Hematopoietic multipotent progenitor cell (in vitro differentiated cells): ENCODE measurements at regions not wholly inside any gene's neighbourhood (a gene's known extent, or its start where the extent isn't known, plus 50 kb on each side); places are given as distances from the start of the nearest gene placed in this dataset.
A peak's percentile ranks its signal among the peaks of the same experiment; 100 is the strongest.
"Not testable (repeated sequence)": the region's sequence is repeated elsewhere in the genome, so short reads cannot be mapped to it uniquely, and the experiment has no call there.

Experiments
- DNase-seq, 3 donors: peaks; one replicate each; pipeline ENCODE4 v3.0.0-alpha.2; 2011 to 2015; ENCODE audit warnings: low read depth in 2 of 3, low spot score in 2 of 3

DNA sequence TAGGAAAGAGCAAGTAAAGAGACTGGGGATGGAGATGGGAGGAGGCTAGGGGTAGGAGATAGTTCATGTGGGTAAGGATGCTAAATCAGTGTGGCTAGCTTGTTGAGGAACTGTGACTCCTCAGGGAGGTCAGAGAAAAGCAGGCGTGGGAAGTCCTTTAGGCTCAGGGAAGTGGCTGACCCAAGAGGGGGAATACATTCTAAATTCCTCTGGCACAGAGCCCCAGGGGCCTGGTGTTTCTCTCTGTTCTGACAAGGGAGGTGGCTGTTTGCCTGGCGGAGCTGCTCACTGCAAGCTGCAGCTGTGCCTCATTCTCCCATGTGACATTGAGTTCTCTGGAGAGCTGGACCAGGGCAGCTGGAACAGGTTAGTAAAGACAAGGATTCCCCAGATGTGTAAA, 152.2 kb upstream of the SLC38A2 start:
- DNase-seq = no peak

DNA sequence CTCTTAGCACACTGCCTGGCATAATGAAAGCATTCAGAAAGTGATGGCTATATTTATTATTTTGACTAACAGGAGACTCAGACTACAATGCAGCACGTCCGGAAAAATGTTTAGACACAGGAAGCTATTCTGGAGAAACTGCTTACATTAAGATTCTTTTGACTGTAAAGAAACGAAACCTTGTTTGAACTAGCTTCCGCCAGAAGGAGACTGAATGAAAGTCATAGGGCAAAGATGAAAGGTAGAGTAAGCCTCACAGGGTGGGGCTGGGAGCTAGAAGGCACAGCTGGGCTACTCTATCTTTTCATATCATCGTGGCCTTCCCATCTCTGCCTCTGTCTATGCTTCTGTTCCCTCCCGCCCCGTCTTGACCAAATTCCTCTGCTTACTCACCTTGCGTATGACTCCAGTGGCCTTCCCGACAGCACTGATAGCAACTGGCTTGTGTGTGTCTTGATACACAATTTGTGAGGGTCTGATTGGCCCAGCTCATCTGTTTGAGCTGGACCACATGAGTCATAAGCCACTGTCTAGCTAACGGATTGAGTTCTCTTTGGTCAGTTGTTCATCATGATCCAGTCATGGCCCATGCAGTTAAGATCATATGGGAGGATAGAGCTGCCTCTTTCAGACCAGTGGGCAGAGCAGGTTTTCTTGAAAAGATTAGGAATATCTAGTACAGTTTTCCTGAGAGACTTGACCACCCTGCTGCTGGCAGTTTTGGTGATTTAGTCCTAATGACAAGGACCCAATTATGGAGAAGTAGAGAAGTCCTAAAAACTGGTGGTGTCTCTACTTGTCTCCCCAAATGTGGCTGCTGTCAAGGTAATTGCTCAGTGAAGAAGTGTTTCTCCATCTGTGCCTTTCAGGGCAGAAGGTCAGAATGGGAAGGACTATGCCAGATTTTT, 151.5 kb upstream of the SLC38A2 start:
- DNase-seq = peak in 1 of 3 donors; percentile 29

DNA sequence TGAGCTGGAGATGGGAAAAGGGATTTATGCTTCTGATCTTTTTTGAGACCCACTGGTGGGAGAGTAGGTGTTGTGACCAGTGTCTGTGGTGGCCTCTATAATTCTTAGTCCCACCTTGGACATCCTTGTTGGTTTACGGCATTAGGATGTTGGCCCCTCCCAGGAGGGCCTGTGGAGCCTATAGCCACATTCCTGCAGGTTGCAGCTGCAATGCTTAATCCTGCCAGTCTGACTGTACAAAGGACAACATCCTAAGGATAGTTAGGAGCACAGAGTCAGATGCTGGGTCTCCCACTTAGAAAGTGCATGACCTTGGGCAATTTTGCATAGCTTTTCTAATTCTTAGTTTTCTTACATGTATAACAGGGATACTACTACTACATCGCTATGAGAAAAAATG, 150.9 kb upstream of the SLC38A2 start:
- no peak for DNase-seq

DNA sequence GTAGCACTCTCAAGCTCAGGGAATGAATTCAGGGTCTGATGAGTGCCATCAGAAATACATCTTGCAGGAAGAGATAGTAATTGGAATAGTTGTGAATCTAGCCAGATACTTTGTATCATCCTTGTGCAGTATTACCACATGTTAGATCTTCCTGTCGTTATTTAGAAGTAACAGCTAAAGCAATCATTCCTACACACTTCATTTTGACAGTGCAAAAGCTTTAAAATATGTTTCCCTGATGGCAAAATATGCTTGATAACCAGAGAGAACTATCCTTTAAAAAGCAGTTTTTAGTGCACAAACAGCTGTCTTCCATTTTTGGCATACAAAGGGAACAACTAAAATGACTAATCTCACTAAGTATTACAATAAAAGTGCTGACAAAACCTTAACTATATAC, 149.5 kb upstream of the SLC38A2 start:
- peak in 2 of 3 donors; percentile 8 to 12 for DNase-seq

DNA sequence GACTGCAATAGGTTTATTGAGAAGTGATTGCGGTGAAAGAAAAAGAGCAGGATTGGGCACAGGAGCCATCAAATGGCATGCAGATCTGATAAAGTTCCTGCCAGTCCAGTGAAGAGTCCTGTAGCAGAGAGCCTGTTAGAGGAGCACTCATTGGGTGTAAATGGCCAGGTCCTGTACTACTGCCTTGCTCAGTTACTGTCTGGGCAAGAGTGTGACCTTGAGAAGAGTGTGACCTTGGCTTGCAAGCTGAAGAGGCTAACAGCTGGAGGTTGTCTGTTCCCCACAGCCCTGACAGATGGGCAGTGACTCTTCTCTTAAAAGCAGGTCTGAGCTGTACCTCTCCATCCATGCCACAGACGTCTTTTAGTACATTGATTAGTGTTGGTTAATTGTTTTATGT, 148.6 kb upstream of the SLC38A2 start:
- no peak for DNase-seq

DNA sequence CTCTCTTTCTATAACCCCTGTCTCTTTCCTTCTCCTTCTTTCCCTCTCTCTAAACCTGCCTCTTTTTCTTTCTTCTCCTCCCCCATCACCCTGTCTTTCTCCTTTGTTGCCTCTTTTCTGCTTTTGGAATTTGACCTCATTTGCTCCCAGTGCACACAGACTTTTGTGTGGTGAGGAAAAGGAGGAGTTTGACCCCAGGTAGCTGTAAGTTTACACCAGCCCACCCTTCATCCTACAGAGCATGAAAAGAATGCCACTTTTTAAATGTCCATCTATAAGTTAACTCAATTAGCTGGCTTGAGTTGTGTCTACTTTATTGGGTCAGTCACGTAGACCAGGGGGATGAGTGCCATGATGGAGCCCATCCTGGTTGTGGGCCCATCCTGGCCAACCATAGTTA, 146.8 kb upstream of the SLC38A2 start:
- DNase-seq = no peak

DNA sequence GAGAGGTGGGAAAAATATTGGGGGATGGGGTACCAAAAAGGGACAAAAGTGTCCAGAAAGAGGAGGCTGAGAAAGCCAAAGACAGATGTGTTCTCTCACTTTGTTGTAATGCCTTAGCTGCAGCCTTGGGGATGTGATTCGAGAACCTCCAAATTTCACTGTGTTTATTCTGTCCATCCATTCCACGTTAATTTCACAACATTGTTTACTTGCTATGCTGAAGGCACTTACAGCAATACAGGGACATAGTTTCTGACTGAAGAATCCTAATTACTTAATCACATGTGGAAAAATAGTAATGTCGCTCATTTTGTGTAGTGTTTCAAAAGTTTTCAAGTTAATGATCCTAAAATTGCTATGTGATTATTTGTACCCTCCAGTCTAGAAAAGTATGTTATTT, 146.2 kb upstream of the SLC38A2 start:
- DNase-seq = no peak

DNA sequence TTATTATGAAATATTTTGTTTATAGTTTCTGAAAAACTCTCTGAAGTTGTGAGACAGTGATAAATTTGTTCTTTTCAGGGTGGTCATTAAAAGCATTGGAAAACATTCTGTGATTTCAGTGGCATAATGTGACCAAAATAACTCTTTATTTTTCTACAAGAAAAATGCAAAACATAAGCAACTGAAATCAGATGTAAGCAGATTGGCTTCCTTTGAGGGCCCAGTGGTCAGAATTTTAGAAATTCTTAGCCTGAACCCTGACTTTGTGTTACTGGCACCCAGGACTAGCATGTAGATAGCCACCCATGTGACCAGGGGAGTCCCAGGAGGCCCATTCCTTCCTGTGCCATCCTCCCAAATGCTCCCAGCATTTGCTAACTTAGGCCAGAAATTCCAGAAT, 145.6 kb upstream of the SLC38A2 start:
- no peak for DNase-seq

DNA sequence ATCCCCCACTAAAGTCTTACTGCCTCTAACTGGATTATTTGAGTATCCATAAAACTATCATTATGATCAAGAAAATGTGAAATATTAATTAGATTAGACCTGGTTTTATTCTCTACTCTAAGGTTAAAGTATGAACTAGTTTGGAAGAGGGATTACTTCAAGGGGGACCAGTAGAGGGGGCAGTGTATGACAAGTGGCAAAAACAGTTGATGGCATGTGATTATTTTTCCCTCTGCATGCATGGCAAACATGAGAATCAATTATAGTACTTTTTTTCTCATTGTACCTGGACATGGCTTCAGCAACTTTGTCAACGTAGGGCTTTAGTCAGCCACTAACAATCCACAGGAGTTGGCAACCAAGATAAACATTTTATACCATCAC, 145.0 kb upstream of the SLC38A2 start:
- DNase-seq = no peak

DNA sequence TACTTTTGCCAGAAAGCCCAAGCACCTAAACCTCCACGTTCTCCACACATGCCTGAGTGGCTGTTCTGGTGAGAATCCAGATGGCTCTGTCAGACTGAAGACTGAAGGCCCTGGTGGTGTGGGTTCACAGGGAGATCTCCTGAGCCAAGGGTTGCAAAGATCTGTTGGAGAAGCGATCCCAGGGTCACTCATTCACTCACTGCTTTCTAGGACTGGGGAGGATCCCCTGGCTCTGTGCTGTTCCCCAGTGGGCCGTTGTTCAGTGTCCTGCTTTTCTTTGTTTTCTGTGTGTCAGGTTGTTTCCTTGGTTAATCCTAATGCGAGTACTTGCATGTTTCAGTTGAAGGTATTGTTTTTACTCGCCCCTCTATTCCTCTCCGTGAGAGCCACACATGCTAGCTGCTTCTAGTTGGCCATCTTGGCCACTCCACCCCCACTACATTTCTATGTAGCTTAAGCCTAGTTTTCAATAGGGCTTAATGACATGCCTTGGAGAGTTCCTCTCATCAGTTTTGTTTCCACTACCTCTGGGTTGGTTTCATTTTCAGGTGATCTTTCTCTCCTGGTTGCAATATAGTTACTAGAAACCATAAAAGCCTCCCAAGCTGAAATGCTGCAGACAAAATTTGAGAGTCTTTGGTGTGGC, 144.5 kb upstream of the SLC38A2 start:
- DNase-seq = peak in 1 of 3 donors; percentile 28

DNA sequence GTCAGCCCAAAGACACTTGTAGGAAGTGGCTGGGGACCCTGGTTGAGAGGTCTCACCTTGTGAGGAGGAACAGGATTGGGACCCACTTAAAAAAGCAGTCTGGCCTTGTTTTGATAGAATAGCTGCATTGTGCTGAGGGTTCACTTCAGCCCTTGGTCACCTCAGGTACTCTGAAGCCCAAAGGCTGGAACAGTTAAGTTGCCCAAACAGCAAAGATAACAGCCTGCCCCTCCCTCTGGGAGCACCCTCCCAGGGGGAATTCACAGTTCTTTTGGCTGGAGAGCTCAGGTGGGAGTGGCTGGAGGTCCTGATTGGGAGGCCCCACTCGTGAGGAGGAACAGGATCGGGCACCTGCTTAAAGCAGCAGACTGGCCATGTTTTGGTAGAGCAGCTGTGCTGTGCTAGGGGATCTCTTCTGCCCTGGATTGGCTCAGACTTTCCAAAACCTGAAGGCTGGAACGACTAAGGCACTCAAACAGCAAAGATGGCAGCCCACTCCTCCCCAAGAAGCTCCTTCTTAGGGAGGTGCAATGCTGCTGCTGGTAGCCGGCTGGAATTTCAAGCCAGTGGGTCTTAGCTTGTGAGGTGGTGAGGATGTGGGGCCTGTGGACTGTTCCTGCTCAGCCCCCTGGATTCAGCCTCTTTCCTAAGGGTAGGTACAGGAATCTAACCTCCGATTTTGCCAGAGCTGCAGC, 143.8 kb upstream of the SLC38A2 start:
- DNase-seq = no peak

DNA sequence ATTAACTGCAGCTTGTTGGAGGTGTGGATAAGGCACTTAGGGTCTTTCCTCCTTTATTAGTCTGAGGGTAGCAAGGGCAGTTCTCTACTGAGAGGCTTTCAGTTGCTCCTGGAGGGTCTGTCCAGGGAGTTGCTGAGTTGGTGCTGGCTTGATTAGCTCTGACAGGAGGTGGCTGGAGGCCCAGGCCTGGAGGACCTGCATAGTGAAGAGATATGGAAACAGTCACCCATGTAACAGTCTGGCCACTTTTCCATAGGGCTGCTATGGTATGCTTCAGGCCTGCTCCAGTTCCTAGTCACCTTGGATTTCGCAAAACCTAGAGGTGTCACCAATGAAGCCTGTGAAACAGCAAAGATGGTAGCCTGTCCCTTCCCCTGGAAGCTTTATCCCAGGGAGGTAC, 143.3 kb upstream of the SLC38A2 start:
- no peak for DNase-seq

DNA sequence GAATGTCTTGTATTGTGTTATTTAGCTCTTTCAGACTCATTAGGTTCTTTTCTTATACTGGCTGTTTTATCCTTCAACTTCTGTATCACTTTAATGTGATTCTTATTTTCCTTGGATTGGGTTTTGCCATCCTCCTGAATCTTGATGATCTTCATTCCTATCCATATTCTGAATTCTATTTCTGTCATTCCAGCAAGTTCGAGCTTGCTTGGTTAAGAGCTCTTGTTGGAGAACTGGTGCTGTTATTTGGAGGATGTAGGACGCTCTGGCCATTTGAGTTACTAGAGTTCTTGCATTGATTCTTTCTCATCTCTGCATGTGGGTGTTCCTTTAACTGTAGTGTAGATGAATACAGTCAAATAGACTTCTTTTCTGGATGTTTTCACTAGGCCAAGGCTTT, 142.3 kb upstream of the SLC38A2 start:
- DNase-seq = no peak

DNA sequence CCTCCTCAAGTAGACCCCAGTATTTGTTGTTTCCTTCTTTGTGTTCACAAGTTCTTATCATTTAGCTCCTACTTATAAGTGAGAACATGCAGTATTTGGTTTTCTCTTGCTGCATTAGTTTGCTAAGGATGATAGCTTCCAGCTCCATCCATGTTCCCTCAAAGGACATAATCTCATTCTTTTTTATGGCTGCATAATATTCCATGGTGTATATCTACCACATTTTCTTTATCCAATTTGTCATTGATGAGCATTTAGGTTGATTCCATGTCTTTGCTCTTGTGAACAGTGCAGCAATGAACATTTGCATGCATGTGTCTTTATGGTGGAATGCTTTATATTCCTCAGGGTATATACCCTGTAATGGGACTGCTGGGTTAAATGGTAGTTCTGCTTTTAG, 137.7 kb upstream of the SLC38A2 start:
- DNase-seq = not testable (repeated sequence)

DNA sequence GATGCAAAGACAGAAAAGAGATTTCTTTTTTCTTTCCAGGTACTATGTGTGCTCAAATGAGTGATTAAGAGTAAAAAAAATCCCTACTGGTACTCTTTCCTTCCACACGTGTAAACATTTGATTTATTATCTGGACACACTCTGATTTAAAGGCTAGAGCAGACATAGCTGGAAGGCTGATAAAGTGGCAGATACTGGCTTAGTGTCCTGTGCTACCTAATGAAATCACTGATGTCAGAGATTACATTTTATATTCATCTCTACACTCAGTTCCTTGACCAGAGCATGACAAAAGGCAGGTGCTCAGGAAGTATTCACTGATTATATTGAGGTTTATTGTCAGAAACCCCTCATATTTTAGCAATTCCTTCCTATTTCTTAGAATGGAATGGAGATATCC, 136.6 kb upstream of the SLC38A2 start:
- DNase-seq = no peak

DNA sequence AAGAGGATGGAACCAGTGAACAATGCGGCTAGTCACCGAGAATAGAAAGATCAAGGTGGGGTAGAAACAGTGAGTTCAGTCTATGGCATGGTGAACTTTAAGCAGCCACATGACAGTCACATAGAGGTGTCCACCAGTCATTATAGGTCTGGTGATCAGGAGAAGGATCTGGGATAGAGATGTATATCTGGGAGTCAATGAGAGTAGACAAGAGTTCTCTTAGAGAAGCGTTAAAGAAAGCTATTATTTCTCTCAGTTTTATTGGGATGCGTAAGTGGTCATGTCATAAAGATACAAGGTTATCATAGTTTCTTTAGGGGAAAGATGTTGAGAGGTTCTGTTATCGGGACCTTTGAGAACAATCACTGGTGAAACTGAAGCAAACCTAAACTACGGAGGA, 136.1 kb upstream of the SLC38A2 start:
- no peak for DNase-seq

DNA sequence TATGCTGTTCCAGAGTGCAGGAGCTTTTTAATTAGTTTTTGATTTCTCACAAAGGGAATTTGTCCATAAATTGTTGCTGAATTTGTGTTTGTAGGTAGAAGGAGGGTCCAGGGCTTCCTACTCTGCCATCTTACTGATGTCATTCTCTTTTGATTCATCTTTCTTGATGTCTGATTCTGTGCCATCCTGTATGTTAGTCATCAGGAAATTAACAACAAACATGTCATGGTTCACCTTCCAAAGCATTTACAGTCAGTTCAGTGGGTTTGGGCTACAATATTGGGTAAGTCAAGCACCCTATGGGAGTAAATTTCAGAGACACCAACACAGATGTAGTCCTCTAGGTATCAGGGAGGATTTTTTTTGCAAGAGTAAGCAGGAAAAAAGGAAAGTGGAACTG, 135.2 kb upstream of the SLC38A2 start:
- no peak for DNase-seq

DNA sequence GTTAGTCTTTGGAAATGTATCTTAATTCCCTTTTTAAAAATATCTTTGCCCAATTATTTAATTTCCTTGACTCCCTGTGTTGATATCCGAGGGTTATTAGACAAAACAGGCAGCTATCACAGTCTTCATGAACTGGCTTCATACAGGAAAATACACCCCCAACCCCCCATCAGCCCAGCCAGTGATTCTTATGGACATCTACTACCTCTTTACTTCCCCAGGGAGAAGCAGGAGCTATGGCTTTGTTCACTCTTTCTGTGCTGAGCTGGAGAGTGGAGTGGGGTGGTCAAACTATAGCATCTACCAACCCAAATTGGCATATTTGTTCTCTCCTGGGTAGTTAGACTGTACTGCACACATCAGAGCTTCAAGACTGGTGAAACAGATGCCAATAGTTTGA, 134.4 kb upstream of the SLC38A2 start:
- DNase-seq = no peak

DNA sequence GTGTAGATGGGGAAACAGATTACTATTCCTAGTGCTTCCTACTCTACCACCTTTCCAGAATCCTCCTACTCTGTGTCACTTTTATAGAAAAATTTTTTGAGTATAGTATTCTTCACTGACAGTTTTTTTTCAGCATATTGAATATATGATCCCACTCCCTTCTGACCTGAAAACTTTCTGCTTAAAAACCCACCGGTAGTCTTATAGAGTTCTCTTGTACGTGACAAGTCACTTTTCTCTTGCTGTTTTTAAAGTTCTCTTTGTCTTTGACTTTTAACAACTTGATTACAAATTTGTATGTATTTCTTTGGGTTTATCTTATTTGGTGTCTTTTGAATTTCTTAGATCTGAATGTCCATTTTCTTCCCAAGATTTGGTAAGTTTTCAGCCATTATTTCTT, 133.6 kb upstream of the SLC38A2 start:
- no peak for DNase-seq

DNA sequence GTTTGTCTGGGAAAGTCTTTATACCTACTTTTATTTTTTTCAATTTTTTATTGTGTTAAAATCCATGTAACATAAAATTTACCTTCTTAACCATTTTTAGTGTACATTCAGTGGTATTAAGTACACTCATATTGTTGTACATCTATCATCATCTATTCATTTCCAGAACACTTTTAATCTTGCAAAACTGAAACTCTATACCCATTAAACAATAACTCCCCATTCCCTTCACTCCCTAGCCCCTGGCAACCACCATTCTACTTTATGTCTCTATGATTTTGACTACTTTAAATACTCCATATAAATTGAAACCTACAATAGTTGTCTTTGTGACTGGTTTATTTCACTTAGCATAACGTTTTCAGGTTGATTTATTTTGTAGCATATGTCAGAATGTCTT, 131.9 kb upstream of the SLC38A2 start:
- DNase-seq = no peak

DNA sequence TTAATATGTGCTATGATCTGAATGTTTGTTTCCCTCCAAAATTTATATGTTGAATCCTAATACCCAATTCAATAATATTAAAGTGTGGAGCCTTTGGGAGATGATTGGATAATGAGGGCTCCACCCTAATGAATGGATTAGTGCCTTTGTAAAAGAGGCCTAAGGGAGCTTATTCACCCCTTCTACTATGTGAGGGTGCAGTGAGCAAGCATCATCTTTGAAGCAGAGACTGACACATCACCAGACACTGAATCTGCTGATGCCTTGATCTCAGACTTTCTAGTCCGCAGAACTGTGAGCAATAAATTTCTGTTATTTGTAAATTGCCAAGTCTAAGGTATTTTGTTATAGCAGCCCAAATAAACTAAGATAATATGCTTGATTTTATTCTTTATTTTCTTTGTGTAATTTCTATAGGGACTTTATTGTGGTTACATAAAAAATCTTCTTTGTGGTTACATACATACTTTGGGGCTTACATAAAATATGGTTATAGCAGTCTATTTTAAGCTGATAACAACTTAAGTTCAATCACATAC, 131.1 kb upstream of the SLC38A2 start:
- DNase-seq = no peak

DNA sequence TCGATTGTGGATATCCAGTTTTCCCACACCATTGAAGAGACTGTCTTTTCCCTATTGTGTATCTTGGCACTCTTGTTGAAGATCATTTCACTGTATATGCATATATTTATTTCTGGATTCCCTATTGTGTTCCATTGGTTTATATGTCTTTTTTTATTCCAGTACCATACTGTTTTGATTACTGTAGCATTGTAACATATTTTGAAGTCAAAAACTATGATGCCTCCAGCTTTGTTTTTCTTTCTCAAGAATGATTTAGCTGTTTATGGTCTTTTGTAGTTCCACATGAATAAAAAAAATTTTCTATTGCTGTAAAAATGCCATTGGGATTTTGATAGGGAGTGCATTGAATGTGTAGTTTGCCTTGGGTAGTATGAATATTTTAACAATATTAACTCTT, 128.1 kb upstream of the SLC38A2 start:
- DNase-seq = no peak
